Neural progenitor cell (in vitro differentiated cells): ENCODE measurements at regions not wholly inside any gene's neighbourhood (a gene's known extent, or its start where the extent isn't known, plus 50 kb on each side); places are given as distances from the start of the nearest gene placed in this dataset.

Source experiments
- DNase-seq: peaks from one replicate; pipeline ENCODE4 v3.0.0-alpha.2; 2016; ENCODE audit warnings: low spot score
- H2AFZ ChIP-seq: fragments of 200-600 bp; sonication (generic); replicated peaks from 2 replicates; pipeline ENCODE4 v1.6.1; 2016; ENCODE audit warnings: antibody characterized with exemption
- H3F3A ChIP-seq: fragments of 200-600 bp; sonication (generic); 2 replicates; pipeline ENCODE4 v1.6.1; 2016; ENCODE audit warnings: antibody characterized with exemption, low read depth
- H3K27ac ChIP-seq: fragments of 200-600 bp; sonication (generic); 2 replicates; pipeline ENCODE4 v1.5.1; 2016; ENCODE audit warnings: mild to moderate bottlenecking
- H3K27me3 ChIP-seq: fragments of 200-600 bp; sonication (generic); 2 replicates; pipeline ENCODE4 v1.6.1; 2016; ENCODE audit warnings: mild to moderate bottlenecking, moderate library complexity
- H3K36me3 ChIP-seq: fragments of 200-600 bp; sonication (generic); 2 replicates; pipeline ENCODE4 v1.5.1; 2016
- H3K4me1 ChIP-seq: fragments of 200-600 bp; sonication (generic); 2 replicates; pipeline ENCODE4 v1.6.1; 2016; ENCODE audit warnings: mixed run types
- H3K4me2 ChIP-seq: fragments of 200-600 bp; sonication (generic); 2 replicates; pipeline ENCODE4 v1.6.1; 2016
- H3K4me3 ChIP-seq: fragments of 200-600 bp; sonication (generic); 2 replicates; pipeline ENCODE4 v1.5.1; 2016
- H3K79me2 ChIP-seq: fragments of 200-600 bp; sonication (generic); 2 replicates; pipeline ENCODE4 v1.6.1; 2016; ENCODE audit warnings: low read depth
- H3K9ac ChIP-seq: fragments of 200-600 bp; sonication (generic); 2 replicates; pipeline ENCODE4 v1.6.1; 2016
- H3K9me3 ChIP-seq: fragments of 200-600 bp; sonication (generic); 2 replicates; pipeline ENCODE4 v1.5.1; 2016; ENCODE audit warnings: low read depth
- H4K20me1 ChIP-seq: fragments of 200-600 bp; sonication (generic); 2 replicates; pipeline ENCODE4 v1.6.1; 2016; ENCODE audit warnings: low read depth
- H3K27ac Mint-ChIP-seq: 3 replicates; pipeline ENCODE4 v1.8.0; 2021; ENCODE audit warnings: mixed read lengths
- H3K27me3 Mint-ChIP-seq: 2 replicates; pipeline ENCODE4 v1.8.0; 2022; ENCODE audit warnings: low read depth, mild to moderate bottlenecking, inconsistent platforms, moderate library complexity, mixed read lengths; ENCODE audit not compliant: insufficient read depth
- H3K36me3 Mint-ChIP-seq: 3 replicates; pipeline ENCODE4 v1.8.0; 2021; ENCODE audit warnings: mixed read lengths
- H3K4me1 Mint-ChIP-seq: 3 replicates; pipeline ENCODE4 v1.8.0; 2021; ENCODE audit warnings: mixed read lengths
- H3K4me3 Mint-ChIP-seq: 3 replicates; pipeline ENCODE4 v1.8.0; 2021; ENCODE audit warnings: mild to moderate bottlenecking, moderate library complexity, mixed read lengths
- H3K9me3 Mint-ChIP-seq: 3 replicates; pipeline ENCODE4 v1.8.0; 2020; ENCODE audit warnings: mixed read lengths
- EZH2 ChIP-seq: fragments of 200-600 bp; sonication (generic); IDR thresholded peaks from 2 replicates; pipeline ENCODE4 v1.6.1; 2017; ENCODE audit warnings: antibody characterized with exemption, mild to moderate bottlenecking, moderate library complexity
- EZH2phosphoT487 ChIP-seq: fragments of 200-600 bp; sonication (generic); IDR thresholded peaks from 2 replicates; pipeline ENCODE4 v1.6.1; 2017; ENCODE audit warnings: antibody characterized with exemption
- TF ChIP-seq, protein P1 (sequence below): fragments of 200-600 bp; sonication (generic); IDR thresholded peaks from 2 replicates; pipeline ENCODE4 v1.5.1; 2017; ENCODE audit warnings: antibody characterized with exemption, mild to moderate bottlenecking

DNA sequence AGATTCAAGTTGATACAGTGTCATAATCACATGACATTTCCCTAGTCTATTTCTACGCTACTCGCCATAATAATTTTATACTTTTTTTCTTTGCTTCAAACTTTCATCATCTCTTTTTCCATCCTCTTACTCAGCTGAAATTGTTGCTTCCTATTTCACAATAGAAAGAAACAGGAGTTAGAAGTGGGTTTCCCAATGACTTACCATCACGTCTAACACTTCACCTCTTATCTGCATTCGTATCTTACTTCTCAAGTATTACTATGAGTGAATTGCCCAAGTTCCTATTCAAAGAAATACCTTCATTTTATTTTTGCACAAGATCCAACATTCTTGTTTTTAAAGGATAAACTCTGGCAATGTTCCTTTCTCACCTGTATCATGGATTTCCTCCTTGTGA lies 1539.9 kb downstream of the SI start:
- TF ChIP-seq EZH2: no peak
- no peaks in the 10 kb centered on the region for H3K9me3 Mint-ChIP-seq
- Histone ChIP-seq H3K4me2 (no peak overlapping the region), H3K4me3 (no peak overlapping the region), H3F3A (no peaks in the 10 kb centered on the region), H3K9ac (no peak overlapping the region), H3K9me3 (no peaks in the 10 kb centered on the region), H3K36me3 (no peaks in the 10 kb centered on the region), H3K79me2 (no peaks in the 10 kb centered on the region), H4K20me1 (no peaks in the 10 kb centered on the region), H2AFZ (no peak overlapping the region), H3K4me1 (no peaks in the 10 kb centered on the region), H3K27ac (no peak overlapping the region), H3K27me3 (no peaks in the 10 kb centered on the region)
- no peaks in the 10 kb centered on the region for H3K27me3 Mint-ChIP-seq
- H3K4me3 Mint-ChIP-seq: no peak overlapping the region
- no peak overlapping the region for H3K27ac Mint-ChIP-seq
- no peaks in the 10 kb centered on the region for H3K4me1 Mint-ChIP-seq
- H3K36me3 Mint-ChIP-seq: no peaks in the 10 kb centered on the region
- no peak for DNase-seq

DNA sequence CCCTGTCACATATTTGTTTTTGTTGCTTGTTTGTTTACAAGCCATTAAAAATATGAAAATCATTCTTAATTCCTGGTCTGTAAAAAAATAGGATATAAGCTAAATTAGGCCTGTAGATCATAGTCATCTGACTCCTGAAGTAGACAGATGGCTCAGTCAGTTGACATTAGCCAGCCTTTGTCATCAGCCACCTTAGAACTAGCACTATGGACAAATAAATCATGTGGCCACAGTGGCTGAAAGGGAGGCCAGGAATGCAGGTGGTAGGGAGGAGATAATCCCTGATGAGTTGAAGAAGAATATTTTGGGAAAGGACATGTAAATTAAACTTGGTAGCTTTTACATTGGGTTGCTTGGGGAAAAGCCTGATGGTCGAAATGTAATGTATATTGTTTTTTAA lies 1544.9 kb downstream of the SI start:
- no peaks in the 10 kb centered on the region for H3K27me3 ChIP-seq
- no peaks in the 10 kb centered on the region for H3K9me3 ChIP-seq
- no peak for DNase-seq
- no peak overlapping the region for H3K4me2 ChIP-seq
- H3K27ac ChIP-seq: no peak overlapping the region
- H2AFZ ChIP-seq: no peak overlapping the region
- H3K4me1 ChIP-seq: no peaks in the 10 kb centered on the region
- TF ChIP-seq EZH2phosphoT487: no peak
- TF ChIP-seq EZH2: no peak
- TF ChIP-seq, protein P1, sequence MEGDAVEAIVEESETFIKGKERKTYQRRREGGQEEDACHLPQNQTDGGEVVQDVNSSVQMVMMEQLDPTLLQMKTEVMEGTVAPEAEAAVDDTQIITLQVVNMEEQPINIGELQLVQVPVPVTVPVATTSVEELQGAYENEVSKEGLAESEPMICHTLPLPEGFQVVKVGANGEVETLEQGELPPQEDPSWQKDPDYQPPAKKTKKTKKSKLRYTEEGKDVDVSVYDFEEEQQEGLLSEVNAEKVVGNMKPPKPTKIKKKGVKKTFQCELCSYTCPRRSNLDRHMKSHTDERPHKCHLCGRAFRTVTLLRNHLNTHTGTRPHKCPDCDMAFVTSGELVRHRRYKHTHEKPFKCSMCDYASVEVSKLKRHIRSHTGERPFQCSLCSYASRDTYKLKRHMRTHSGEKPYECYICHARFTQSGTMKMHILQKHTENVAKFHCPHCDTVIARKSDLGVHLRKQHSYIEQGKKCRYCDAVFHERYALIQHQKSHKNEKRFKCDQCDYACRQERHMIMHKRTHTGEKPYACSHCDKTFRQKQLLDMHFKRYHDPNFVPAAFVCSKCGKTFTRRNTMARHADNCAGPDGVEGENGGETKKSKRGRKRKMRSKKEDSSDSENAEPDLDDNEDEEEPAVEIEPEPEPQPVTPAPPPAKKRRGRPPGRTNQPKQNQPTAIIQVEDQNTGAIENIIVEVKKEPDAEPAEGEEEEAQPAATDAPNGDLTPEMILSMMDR: no peak
- Mint-ChIP-seq H3K4me1 (no peaks in the 10 kb centered on the region), H3K27ac (no peak overlapping the region), H3K36me3 (no peaks in the 10 kb centered on the region), H3K9me3 (no peaks in the 10 kb centered on the region), H3K27me3 (no peaks in the 10 kb centered on the region), H3K4me3 (no peak overlapping the region)
- no peak overlapping the region for H3K4me3 ChIP-seq
- H3F3A ChIP-seq: no peaks in the 10 kb centered on the region
- H4K20me1 ChIP-seq: no peaks in the 10 kb centered on the region
- no peaks in the 10 kb centered on the region for H3K79me2 ChIP-seq
- H3K9ac ChIP-seq: no peak overlapping the region
- no peaks in the 10 kb centered on the region for H3K36me3 ChIP-seq

DNA sequence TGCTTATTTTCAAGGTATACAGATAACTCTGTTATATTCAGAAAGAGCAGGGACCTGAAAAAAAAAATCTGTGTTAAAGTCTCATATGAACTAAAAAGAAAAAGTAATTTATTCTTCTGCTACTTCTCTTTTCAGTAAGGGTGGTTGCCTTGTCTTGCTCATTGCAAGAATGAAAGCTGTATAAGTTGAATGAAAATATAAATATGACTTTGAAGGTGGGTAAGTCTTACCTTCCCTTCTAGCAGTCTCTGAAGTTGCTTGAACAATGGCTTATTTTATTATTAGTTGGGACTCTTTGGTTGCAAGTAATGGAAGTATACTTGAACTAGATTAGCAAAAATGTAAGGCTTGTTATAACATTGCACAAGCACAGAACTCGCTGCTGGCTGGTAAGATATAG lies 1554.9 kb downstream of the SI start:
- Mint-ChIP-seq H3K27ac (no peak overlapping the region), H3K4me3 (no peak overlapping the region), H3K9me3 (no peaks in the 10 kb centered on the region), H3K4me1 (peaks cover 2% of the 10 kb centered on the region), H3K27me3 (peaks cover 2% of the 10 kb centered on the region), H3K36me3 (no peaks in the 10 kb centered on the region)
- no peak for DNase-seq
- TF ChIP-seq EZH2 (no peak), EZH2phosphoT487 (no peak)
- TF ChIP-seq, protein P1: no peak
- no peak overlapping the region for H3K4me2 ChIP-seq
- no peak overlapping the region for H3K4me3 ChIP-seq
- no peaks in the 10 kb centered on the region for H3F3A ChIP-seq
- no peaks in the 10 kb centered on the region for H3K4me1 ChIP-seq
- H2AFZ ChIP-seq: no peak overlapping the region
- no peaks in the 10 kb centered on the region for H3K36me3 ChIP-seq
- no peak overlapping the region for H3K27ac ChIP-seq
- H3K9me3 ChIP-seq: no peaks in the 10 kb centered on the region
- H3K27me3 ChIP-seq: no peaks in the 10 kb centered on the region
- no peaks in the 10 kb centered on the region for H4K20me1 ChIP-seq
- no peaks in the 10 kb centered on the region for H3K79me2 ChIP-seq
- H3K9ac ChIP-seq: no peak overlapping the region

DNA sequence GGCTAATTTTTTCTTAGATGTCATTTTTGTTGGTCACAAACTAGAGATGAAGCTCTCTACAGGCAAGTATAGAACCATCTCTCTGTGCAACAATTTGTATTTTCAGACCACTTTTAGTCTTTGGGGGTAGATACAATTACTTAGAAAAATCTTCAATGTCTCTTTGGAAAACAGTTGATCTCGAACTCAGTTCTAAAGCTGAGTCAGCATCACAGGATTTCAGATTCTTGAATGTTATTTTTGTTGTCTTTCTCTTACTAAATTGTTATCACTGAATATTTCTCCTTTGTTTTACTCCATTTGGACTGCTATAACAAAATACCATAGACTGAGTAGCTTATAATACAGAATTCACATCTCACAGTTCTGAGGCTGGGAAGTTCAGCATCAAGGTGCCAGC lies 1557.0 kb downstream of the SI start:
- Mint-ChIP-seq H3K27ac (no peak overlapping the region), H3K27me3 (peaks cover 2% of the 10 kb centered on the region)
- no peak overlapping the region for H3K9ac ChIP-seq

More for the DNA sequence above, 1557.0 kb downstream of the SI start:
- no peaks in the 10 kb centered on the region for H3K4me1 ChIP-seq
- H3K4me3 Mint-ChIP-seq: no peak overlapping the region
- H3K9me3 ChIP-seq: no peaks in the 10 kb centered on the region
- H3K79me2 ChIP-seq: no peaks in the 10 kb centered on the region
- no peaks in the 10 kb centered on the region for H3K36me3 Mint-ChIP-seq
- H3K9me3 Mint-ChIP-seq: no peaks in the 10 kb centered on the region
- H3K4me2 ChIP-seq: no peak overlapping the region
- TF ChIP-seq EZH2: no peak
- TF ChIP-seq, protein P1: no peak
- no peak for TF ChIP-seq EZH2phosphoT487
- H3F3A ChIP-seq: no peaks in the 10 kb centered on the region
- H3K36me3 ChIP-seq: no peaks in the 10 kb centered on the region
- no peak overlapping the region for H3K4me3 ChIP-seq
- no peak for DNase-seq
- H3K27me3 ChIP-seq: no peaks in the 10 kb centered on the region
- H3K4me1 Mint-ChIP-seq: peaks cover 2% of the 10 kb centered on the region
- H4K20me1 ChIP-seq: no peaks in the 10 kb centered on the region
- no peak overlapping the region for H3K27ac ChIP-seq
- no peak overlapping the region for H2AFZ ChIP-seq
